DND-41 (cell line): ENCODE measurements at regions not wholly inside any gene's neighbourhood (a gene's known extent, or its start where the extent isn't known, plus 50 kb on each side); places are given as distances from the start of the nearest gene placed in this dataset.

Source experiments
- ATAC-seq: fragments of 200-7000 bp; cut with Tn5 transposase; 3 replicates; pipeline ENCODE4 v1.9.1; 2021; ENCODE audit warnings: low read depth; ENCODE audit not compliant: insufficient read depth
- DNase-seq: peaks from one replicate; pipeline ENCODE4 v3.0.0-alpha.2; 2020
- H2AFZ ChIP-seq: 2 replicates; pipeline ENCODE4 v1.6.0; 2012; ENCODE audit warnings: low read depth, low read length
- H3K27ac ChIP-seq: 2 replicates; pipeline ENCODE4 v1.5.1; 2012; ENCODE audit warnings: low read length, inconsistent platforms
- H3K27me3 ChIP-seq: fragments of 200-600 bp; sonication (generic); 2 replicates; pipeline ENCODE4 v1.6.0; 2012; ENCODE audit warnings: low read length, mild to moderate bottlenecking, inconsistent platforms; ENCODE audit not compliant: insufficient read depth, poor library complexity
- H3K36me3 ChIP-seq: 2 replicates; pipeline ENCODE4 v1.5.1; 2012; ENCODE audit warnings: low read length, inconsistent platforms; ENCODE audit not compliant: insufficient read depth
- H3K4me1 ChIP-seq: 2 replicates; pipeline ENCODE4 v1.5.1; 2012; ENCODE audit warnings: mild to moderate bottlenecking, low read length; ENCODE audit not compliant: insufficient read depth
- H3K4me2 ChIP-seq: 2 replicates; pipeline ENCODE4 v1.6.0; 2012; ENCODE audit warnings: mild to moderate bottlenecking, moderate library complexity, low read length, inconsistent platforms; ENCODE audit not compliant: insufficient read depth
- H3K4me3 ChIP-seq, 2 experiments: fragments of 200-600 bp in 1 of 2; shearing (Covaris generic) in 1 of 2; 2 replicates each; pipeline ENCODE4 v1.5.1; 2012 to 2016; ENCODE audit warnings: inconsistent platforms in 2 of 2, low read length in 2 of 2, mild to moderate bottlenecking in 2 of 2, low read depth in 1 of 2, moderate library complexity in 1 of 2
- H3K79me2 ChIP-seq: 2 replicates; pipeline ENCODE4 v1.6.0; 2012; ENCODE audit warnings: low read length, inconsistent platforms; ENCODE audit not compliant: insufficient read depth
- H3K9ac ChIP-seq: 2 replicates; pipeline ENCODE4 v1.6.0; 2012; ENCODE audit warnings: low read depth, mild to moderate bottlenecking, inconsistent platforms, low read length, moderate library complexity
- H3K9me3 ChIP-seq: 2 replicates; pipeline ENCODE4 v1.5.1; 2012; ENCODE audit warnings: low read length, moderate library complexity, mild to moderate bottlenecking, inconsistent platforms; ENCODE audit not compliant: insufficient read depth, severe bottlenecking
- H4K20me1 ChIP-seq: 2 replicates; pipeline ENCODE4 v1.6.0; 2012; ENCODE audit warnings: low read length; ENCODE audit not compliant: insufficient read depth
- EZH2 ChIP-seq: IDR thresholded peaks from 3 replicates; pipeline ENCODE4 v1.6.1; 2012; ENCODE audit warnings: borderline replicate concordance, low read depth, mild to moderate bottlenecking, moderate library complexity, low read length, inconsistent platforms; ENCODE audit not compliant: severe bottlenecking
- TF ChIP-seq, protein P1 (sequence below): IDR thresholded peaks from 2 replicates; pipeline ENCODE4 v1.5.1; 2012; ENCODE audit warnings: borderline replicate concordance, low read length, moderate library complexity, mild to moderate bottlenecking; ENCODE audit not compliant: poor library complexity, severe bottlenecking; ENCODE audit errors: extremely low read depth

DNA sequence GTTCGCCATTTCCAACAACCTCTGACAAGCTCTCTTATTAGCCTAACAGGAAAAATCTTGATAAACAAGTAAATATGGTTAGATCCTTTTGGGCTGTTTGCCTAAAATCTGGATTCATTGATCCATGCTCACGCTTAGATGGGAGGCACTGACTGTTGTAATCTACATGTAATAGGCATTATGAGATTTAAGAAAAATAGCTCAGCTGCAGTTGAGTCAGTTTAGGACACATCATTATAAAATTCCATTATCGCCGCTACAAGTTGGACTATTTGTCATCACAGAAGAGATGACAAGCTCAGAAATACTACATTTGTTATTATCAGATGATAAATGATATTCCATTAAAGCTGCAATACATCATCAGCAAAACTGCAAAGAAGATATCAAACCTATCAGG is 524.0 kb downstream of the TOX3 start:
- H3K4me1 ChIP-seq: no peaks in the 10 kb centered on the region
- no peak for DNase-seq
- no peaks in the 10 kb centered on the region for H3K27me3 ChIP-seq
- no peak overlapping the region for H3K4me2 ChIP-seq
- H3K79me2 ChIP-seq: no peaks in the 10 kb centered on the region
- no peak overlapping the region for H3K9ac ChIP-seq
- no peaks in the 10 kb centered on the region for H3K9me3 ChIP-seq
- TF ChIP-seq, protein P1, sequence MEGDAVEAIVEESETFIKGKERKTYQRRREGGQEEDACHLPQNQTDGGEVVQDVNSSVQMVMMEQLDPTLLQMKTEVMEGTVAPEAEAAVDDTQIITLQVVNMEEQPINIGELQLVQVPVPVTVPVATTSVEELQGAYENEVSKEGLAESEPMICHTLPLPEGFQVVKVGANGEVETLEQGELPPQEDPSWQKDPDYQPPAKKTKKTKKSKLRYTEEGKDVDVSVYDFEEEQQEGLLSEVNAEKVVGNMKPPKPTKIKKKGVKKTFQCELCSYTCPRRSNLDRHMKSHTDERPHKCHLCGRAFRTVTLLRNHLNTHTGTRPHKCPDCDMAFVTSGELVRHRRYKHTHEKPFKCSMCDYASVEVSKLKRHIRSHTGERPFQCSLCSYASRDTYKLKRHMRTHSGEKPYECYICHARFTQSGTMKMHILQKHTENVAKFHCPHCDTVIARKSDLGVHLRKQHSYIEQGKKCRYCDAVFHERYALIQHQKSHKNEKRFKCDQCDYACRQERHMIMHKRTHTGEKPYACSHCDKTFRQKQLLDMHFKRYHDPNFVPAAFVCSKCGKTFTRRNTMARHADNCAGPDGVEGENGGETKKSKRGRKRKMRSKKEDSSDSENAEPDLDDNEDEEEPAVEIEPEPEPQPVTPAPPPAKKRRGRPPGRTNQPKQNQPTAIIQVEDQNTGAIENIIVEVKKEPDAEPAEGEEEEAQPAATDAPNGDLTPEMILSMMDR: no peak
- ATAC-seq: no peak
- H3K36me3 ChIP-seq: no peaks in the 10 kb centered on the region
- no peak overlapping the region for H2AFZ ChIP-seq
- H4K20me1 ChIP-seq: no peaks in the 10 kb centered on the region
- H3K27ac ChIP-seq: no peak overlapping the region
- no peak overlapping the region for H3K4me3 ChIP-seq

DNA sequence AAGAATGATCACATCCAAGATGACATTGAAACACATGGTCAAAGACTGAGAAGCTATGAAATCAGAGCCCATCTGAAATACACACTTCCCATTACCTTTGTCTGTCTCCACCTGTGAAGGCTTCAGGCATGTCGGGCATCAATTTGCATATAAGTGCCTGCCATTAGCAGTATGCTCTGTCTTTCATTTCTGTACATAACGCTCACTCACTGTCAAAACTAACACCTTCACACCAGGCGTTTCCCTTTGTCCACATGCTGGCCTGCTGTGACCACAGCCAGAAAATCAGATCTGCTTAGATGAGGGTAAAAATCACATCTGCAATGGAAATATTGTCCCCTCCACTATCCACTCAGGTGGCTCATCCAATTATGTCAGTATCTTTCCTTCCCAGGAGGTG is 524.8 kb downstream of the TOX3 start:
- no peaks in the 10 kb centered on the region for H3K4me1 ChIP-seq
- H2AFZ ChIP-seq: no peak overlapping the region
- H3K9ac ChIP-seq: no peak overlapping the region
- H3K9me3 ChIP-seq: no peaks in the 10 kb centered on the region
- no peak overlapping the region for H3K27ac ChIP-seq
- H4K20me1 ChIP-seq: no peaks in the 10 kb centered on the region
- H3K36me3 ChIP-seq: no peaks in the 10 kb centered on the region
- H3K4me3 ChIP-seq: no peak overlapping the region
- H3K27me3 ChIP-seq: no peaks in the 10 kb centered on the region
- DNase-seq: no peak
- H3K4me2 ChIP-seq: no peak overlapping the region
- H3K79me2 ChIP-seq: no peaks in the 10 kb centered on the region
- TF ChIP-seq EZH2: no peak
- TF ChIP-seq, protein P1: no peak
- no peak for ATAC-seq

DNA sequence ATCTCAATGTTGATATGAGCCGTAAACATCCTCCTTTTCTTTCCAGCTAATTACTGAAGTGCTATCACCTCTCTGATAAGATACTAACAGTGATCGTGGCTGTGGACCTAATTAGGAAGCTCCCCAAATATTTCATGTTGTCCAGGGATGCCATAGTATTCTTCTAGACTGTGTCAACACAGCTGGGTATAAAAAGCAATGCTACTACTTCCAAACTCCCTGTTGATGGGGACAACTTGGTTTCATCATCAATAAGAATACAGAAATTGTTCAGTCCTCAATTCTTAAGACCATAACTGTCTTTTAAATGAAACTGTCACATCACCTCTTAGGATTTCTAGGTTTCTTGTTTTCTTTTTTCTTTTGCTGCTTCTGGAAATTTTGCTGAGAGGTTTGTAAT is 530.6 kb downstream of the TOX3 start:
- no peak for ATAC-seq
- no peak overlapping the region for H3K4me2 ChIP-seq
- TF ChIP-seq, protein P1: no peak
- TF ChIP-seq EZH2: no peak

DNA sequence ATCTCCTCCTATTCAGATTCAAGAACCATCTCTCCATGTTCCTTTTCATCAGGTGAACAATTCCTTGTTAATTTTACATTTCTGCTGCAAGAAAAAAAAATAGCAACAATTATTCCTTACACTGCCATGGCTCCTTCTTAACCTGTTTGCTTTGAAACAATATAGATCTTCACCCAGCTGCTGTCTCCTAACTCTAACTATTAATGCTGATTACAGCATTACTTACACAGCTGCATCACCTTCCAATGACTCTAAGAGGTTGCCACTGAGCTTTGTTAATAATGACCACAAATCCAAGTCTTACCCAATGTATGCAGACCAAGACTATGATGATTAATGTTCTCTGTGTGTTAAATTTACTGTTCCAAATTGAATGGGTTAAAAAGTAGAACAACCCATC is 541.4 kb downstream of the TOX3 start:
- ATAC-seq (no peak), DNase-seq (no peak)
- H3K9ac ChIP-seq: no peak overlapping the region

More for the DNA sequence above, 530.6 kb downstream of the TOX3 start:
- no peak overlapping the region for H3K27ac ChIP-seq
- no peaks in the 10 kb centered on the region for H3K36me3 ChIP-seq
- no peaks in the 10 kb centered on the region for H3K4me1 ChIP-seq
- H3K79me2 ChIP-seq: no peaks in the 10 kb centered on the region
- DNase-seq: no peak
- no peak overlapping the region for H3K9ac ChIP-seq
- H3K27me3 ChIP-seq: no peaks in the 10 kb centered on the region
- peaks cover 9% of the 10 kb centered on the region for H3K9me3 ChIP-seq
- H2AFZ ChIP-seq: no peak overlapping the region
- no peak overlapping the region for H3K4me3 ChIP-seq
- no peaks in the 10 kb centered on the region for H4K20me1 ChIP-seq

More for the DNA sequence above, 541.4 kb downstream of the TOX3 start:
- TF ChIP-seq, protein P1: no peak
- no peak for TF ChIP-seq EZH2
- Histone ChIP-seq H3K36me3 (no peaks in the 10 kb centered on the region), H2AFZ (no peak overlapping the region), H3K4me2 (no peak overlapping the region), H3K79me2 (no peaks in the 10 kb centered on the region), H3K4me3 (no peak overlapping the region), H3K9me3 (no peaks in the 10 kb centered on the region), H3K27me3 (no peaks in the 10 kb centered on the region), H3K4me1 (no peaks in the 10 kb centered on the region), H4K20me1 (no peaks in the 10 kb centered on the region), H3K27ac (no peak overlapping the region)
